GM11168 (cell line): ENCODE measurements at regions not wholly inside any gene's neighbourhood (a gene's known extent, or its start where the extent isn't known, plus 50 kb on each side); places are given as distances from the start of the nearest gene placed in this dataset.

Source experiments
- in situ Hi-C: fragments of 300-500 bp; cut with MboI; formaldehyde crosslinking; loops from one replicate; pipeline ENCODE4 v1.12.0; 2022; ENCODE audit warnings: low sequenced_read_pairs; ENCODE audit not compliant: unreplicated experiment

DNA sequence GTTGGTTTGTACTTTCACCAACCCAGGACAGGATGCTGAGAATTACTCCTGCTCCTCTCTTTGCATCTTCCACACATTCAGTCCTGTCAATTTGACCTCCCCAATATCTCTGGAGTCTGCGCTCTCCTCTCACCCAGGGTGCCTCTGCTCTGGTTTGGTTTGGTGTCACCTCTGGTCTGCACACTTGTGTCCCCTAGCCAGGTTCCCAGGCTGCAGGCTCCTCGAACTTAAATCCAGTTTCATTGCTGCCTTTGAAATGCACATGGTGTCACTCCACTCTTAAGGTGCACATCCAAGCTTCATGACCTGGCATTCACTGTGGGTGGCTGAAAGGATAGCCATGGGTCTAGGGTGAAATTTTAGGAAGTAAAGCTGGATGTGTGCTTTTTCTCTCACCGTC lies 271.6 kb downstream of the RPS24 start:
- in situ Hi-C loops = no loop called here

DNA sequence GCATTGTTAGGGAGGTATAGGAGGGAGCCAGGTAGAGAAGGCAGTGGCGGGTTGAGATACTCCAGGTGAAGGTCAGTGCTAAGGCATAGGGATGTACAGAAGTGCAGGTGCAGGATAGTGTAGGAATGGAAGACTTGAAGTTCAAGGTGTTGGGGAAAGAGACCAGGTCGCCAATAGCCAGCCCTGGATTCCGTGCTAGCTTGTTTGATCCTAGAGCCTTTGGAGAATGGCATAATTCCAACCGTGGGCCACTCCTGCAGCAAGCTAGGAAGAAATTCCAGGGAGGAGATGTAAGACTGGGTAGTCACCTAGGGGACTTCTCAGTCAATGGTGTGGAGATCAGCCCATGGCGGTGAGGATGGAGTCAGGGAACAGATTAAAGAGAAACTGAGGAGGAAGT lies 272.7 kb downstream of the RPS24 start:
- in situ Hi-C loops = no loop called here

DNA sequence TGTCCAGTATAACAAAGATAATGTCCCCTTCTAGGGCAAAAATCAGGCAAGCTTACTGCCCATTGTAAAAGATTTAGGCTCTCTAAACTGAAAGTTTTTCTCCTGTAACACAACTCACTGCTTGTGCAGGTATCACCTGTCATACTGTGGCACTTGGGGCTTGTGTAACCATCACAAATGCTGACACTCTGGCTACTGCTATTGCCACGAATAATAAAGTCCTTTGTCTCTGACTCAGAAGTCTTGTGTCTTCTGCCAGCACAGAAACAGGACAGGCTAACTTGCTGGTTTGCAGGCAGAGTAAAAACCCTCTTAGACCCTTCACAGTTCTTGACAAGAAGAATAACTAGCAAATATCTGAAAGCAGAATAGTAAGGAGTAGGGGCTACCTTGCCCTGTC lies 273.9 kb downstream of the RPS24 start:
- in situ Hi-C loops = no loop called here

DNA sequence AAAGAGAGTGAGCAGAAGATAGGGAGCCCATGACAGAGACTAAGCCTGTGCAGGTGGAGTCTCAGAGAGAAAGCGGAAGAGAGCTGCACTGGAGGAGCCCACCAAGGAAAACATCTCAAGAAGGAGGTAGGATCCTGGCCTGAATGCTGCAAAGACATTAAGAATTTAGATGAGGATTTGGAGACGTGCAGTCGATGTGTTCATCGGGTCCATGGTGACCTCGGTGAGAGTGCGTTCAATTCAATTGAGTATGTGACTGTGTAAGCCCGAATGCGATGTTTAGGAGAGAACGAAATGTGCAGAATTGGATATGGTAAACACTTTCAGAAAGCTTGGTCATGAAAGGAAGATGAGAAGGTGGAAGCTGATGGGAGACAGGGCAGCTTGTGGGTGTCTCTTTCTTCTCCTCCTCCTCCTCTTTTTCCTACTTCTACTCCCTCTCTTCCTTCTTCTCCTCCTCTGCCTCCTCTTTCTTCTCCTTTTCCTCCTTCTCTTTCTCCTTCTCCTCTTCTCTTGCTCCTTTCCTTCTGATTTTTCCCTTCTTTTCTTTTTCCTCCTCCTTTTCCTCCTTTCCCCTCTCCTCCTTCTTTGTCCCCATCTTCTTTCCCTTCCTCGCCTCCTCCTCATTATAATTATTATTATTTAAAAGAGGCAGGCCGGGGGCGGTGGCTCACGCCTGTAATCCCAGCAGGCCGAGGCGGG lies 276.0 kb downstream of the RPS24 start:
- in situ Hi-C loops = no loop called here

DNA sequence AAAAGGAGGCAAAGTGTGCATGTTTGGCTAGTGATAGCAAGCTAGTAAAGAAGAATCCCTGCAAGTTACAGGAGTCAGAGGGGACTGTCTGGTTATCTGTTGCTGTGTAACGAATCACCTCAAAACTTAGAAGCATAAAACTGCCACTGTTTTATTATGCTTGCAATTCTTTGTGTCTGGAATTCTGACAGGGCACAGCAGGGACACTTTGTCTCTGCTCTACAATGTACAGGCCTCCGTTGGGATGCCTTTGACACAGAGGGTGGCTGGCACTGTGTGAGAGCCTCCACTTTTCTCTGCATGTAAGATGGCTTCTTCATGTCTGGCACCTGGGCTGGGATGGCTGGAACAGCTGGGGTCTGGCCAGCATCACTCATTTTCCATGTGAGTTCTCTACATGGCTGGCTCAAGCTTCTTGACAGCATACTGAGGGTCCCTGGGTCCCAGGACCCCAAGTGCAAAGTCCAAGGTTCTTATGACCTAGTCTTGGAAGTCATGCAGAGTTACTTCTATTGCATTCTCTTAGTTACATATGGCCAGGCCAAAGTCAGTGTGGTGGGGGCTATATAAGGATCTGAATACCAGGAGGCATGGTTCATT lies 276.9 kb downstream of the RPS24 start:
- in situ Hi-C loops = no loop called here

DNA sequence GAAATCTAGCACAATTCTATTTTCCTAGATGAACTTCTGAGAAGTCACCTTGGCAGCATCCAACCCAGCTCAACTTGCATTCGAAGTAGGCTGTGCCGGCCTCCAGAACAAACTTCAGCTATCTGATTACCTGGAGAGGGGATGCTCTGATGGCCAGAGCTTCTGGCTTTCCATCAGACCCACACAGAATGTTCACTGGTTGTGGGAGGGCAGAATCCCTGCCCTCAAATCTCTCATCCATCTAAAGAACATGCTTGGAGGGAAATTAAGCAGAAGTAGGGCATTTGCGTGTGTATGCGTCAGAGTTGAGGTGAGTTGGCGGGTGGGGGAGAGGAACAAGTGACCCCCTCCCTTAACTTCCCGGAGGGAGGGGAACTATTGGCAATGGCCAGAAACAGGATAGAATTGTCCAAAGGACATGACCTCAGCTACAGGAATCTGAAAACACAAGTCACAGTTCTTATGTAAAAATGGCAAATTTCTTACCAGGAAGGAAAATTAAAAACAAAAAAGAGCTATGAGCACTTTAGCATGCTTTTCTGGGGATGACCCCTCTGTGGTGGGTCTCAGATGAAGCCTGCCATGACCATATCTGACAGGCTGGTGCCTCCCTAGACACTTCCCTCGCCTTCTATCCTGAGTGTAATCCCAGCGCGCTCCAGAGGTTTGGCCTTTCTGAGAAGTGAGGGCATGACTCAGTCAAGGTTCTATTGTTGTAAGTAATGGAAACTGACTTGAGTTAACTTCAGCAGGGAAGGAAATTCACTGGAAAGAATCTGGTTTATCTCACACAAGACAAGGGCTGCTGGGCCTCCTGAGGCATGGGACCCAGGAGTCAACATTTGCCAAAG lies 278.8 kb downstream of the RPS24 start:
- in situ Hi-C loops = no loop called here

DNA sequence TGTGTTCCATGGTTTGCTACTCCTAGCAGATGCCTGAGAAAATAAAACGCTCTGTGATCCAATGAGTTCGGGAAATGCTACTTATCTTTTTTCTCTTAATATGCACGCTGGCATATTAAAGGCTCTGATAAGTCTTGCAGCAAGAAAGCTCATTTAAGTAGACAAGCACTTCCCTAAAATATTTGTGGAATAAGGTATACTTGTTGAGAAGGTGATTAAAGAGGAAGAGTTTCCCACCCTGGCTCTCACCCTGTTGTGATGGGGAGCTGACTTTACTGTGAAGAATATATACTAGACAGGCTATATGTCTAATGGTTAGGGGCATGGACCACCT lies 279.4 kb downstream of the RPS24 start:
- in situ Hi-C loops = no loop called here

DNA sequence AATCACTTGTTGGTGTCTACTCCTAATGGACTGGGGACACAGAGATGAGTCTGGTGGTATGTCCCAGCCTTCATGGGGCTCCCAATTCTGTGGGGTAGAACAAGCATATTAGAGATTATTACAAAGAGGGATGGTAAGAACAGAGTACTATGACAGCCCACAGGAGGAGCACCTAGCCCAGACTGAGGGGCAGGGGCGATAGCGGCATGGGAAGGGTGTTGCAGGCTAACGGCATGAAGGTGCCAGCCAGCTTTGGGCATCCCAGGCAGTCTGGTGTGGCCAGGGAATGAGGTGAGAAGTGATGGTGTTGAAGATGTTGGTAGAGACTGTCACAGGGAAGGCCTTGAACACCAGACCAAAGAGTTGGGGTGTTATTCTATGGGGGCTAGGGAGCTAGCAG lies 280.0 kb downstream of the RPS24 start:
- in situ Hi-C loops = no loop called here

DNA sequence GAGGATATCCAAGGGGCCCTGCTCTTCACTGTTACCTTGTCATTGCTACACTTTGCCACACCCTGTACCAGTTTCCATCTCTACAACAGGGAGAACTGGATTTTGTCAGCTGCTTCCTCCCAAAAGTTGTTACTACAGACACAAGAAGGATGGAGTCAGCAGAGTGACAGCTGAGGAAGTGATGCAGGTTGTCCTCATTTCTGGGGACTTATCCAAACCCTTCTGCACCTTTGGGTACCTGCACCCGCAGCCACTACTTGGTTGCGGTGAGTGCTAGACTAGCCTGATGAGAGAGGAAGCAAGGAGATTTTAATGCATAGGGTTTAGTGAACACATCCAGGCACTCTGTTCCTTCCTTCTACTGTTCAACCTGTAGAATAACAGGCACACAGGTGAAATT lies 281.0 kb downstream of the RPS24 start:
- in situ Hi-C loops = no loop called here

DNA sequence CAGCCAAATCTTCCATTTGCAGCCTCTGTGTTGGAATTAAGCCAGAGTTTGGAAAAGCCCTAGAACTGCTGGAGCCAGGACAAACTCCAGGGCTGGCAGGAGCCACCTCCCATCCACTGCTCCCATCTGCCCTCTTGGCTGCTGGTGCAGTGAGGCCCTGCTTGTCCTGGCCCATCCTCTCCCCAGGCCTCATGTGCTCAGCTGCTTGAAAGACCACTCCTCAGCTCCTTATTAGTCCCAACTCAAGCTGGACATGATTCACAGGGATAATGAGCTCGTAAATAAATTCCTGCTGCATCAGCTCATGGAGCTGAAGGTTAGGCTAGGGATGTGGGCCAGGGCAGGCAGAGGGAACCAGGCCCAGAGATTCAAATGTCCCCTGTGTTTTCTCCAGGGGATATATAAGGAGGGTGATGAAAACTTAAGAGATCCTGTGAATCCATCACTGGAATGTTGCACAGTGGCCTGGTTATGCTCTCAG lies 282.8 kb downstream of the RPS24 start:
- in situ Hi-C loops = no loop called here

DNA sequence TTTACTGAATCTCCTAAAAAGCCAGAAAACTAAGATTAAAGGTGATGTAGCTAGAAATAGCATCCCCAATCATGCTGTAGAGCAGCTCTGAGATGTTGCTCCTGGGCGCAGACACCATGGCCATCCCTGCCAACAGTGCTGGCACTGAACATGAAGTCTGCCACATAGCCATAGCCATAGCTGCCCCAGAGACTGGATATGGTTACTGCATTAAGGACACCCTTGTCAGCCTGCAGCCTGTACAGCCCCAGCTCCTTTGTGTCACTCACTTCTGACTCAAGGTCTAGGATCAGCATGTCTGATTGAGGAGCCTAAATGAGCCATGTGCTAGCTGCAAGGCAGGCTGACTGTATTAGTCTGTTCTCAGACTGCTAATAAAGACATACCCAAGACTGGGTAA lies 284.6 kb downstream of the RPS24 start:
- in situ Hi-C loops = no loop called here

DNA sequence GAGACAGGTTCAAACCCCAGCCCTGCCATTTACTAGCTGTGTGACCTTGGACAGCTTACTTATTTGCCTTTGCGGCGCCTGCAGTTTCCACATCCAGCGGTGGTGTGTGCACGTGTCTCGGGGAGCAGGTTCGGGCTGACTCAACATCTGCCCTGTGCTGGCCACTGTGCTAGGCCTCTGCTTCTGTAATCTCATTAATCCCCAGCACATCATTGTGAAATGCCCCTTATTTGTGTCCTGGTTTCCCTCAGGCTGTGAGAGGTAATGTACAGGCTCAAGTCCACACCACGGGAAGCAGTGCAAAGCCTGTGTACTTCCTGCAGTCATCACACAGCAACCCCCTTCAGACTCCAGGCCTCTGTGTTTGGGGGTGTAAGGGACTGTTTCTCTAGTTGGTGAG lies 285.7 kb downstream of the RPS24 start:
- in situ Hi-C loops = no loop called here

DNA sequence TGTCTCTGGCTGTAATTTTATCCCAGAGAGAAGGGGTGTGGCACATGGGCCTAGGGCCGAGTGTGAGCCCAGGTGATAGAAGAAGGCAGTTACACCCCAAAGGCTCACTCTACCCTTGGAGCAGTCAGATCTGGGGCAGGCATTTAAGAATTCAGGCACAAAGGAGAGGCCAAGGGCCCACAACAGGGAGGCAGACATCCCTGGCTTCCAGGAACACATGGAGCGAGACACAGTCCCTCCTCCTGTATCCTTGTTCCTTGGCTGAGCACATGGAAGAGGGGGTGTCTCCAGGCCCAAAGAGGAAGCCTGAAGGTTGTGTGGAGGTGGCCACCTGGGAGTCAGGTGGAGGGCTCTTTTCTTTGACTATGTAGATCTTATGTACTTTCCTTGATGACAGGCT lies 286.2 kb downstream of the RPS24 start:
- in situ Hi-C loops = no loop called here

DNA sequence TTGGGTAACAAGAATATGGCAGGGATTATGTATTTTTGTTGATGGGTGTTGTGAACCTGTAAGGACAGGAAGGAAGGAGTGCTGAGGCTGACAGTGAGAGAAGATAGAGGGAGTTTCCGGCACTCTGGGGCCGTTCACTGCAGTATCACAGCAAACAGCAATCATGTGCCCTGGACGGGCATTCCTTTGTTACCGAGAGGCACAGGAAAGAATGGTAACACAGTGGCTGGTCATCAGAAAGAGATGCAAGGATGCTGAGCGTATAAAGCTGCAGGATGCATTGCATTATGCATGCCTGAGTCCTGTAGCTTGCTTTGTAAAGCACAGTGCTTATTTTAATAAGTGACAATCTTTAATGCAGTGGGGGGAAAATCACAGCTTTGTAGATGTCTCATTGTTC lies 286.8 kb downstream of the RPS24 start:
- in situ Hi-C loops = no loop called here

DNA sequence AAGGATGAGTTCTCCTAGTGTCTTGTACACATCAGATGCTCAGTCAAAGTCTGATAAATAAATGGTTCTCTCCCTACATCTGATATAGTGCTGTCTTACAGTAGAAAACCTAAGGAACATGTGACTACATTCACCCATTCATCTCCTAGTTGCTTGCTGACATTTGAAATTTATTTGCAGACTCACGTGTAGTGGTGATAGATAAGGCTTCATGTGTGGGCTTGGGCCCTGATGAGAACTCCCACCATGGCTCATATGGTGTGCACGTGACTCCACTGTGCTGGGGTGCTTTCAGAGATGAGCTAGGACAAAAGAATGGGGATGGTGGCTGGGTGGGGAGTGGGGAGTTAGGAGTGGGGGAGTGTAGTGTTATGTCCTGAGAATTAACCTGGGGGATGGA lies 287.3 kb downstream of the RPS24 start:
- in situ Hi-C loops = no loop called here

DNA sequence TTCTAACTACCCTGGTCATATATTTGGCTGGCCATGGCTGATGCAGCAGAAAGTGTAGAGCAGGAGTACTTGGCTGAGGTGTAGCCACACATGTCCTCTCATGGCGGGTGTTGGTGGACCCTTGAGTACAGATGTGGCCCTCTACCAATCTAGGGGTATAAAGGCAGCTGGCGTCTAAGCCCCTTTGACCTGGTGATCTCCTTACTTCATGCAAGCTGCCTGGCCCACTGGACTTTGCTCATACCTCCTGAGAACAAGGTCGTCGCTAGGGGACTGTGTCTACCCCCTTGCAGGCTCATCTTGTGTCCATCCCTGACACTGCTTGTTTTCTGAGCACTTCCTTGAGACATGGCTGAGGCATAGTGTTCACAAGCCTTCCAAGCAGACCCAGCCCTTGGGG lies 287.8 kb downstream of the RPS24 start:
- in situ Hi-C loops = no loop called here

DNA sequence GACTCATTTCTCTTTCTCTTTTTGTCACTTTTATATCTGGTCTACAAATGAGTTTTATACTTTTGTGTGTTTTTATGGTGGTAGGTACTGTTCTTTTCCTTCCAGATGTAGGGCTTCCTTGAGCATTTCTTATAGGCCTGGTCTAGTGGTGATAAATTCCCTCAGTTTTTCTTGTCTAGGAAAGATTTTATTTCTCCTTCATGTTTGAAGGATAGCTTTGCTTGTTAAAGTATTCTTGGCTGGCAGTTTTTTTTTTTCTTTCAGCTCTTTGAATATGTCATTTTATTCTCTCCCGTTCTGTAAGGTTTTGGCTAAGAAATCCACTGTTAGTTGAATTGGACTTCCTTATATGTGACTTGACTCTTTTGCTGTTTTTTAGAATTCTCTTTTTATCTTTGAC lies 292.7 kb downstream of the RPS24 start:
- in situ Hi-C loops = no loop called here

DNA sequence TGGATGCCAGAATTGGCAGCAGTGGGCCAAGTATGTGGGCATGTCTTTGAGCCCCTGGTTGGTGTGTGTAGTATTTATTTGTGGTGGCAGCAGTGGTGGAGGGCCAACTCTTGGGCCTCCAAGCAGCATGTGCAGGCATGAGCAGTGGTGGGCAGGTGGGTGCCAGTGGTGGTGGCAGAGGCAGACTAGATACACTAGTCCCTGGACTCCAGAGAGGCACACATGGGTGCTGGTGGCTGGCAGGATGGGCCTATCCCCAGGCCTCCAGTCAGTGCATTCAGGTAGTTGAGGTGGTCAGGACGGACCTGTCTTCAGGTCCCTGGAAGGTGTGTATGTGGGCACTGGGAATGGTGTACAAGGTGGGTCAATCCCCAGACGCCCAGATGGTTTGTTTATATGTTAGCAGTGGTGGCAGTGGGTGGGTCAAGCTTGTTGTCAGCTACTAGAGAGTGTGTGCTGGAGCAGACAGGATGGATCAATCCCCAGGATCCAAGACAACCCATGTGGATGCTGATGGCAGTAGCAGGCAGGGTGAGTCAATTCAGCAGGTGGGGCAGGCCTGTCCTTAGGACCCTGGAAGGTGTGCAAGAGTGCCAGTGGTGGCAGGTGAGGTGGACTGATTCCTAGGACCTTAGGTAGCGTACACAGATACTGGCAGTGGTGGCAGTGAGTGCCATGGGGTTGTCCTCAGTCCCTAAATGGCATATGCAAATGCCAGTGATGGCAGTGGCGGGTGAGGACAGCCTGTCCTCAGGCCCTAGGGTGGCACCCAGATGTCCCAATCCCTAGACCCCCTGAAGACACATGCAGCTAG lies 294.3 kb downstream of the RPS24 start:
- in situ Hi-C loops = no loop called here

DNA sequence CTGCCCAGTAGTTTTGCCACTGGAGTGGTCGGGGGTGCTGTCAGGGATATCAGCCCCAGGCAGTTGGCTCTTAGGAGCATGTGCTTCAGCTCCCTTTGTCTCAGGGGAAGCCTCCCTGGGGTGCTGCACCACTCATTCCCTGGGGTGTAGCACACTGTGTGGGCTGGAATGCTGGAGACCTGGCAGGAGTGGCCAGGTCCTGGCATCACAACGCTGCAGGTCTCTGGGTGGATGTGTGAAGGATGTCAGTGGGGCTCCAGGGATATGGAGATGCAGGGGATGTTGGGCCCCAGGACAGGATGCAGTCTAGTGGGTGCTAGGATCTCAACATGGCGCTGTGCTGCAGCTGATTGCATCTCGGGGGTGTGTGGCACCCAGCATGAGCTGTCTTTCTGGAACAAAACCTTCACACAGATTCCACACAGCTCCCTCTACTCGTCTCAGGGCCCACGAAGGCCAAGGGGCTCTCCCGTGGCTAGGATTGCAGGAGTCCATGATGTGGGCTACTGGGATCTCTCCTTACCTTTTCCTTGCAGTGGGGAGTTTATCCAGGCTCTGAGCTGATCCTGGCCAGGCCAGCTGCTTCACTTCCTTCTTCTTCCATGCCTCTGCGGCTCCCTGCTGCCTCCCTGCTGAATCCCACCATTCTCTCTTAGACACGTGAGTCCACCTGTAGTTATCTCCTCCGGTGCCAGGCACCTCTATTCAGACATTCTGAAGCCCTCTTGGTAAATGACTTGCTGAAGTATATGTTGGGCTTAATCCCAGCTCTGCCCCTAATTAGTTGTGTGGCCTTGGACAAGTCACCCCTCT lies 295.1 kb downstream of the RPS24 start:
- in situ Hi-C loops = no loop called here

DNA sequence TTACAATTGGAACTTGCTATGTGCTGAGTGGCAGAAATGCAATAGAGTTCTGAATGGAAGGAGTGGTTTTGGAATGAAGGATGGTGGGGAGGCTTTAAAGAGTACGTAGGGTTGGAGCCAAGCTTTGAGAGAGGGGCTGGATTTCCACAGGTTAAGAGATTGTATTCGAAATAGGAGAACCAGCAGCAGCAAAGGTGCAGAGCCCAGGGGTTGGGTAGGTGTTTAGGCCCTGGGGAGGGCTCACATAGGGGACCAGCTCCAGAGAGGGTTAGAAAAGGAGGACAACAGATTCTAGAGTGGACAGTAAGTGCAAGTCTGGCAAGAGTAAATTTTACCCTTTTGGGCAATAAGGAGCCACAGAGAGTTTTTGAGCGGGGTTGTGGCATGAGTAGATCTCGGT lies 297.2 kb downstream of the RPS24 start:
- in situ Hi-C loops = no loop called here
